ENCODE measurements at regions not wholly inside any gene's neighbourhood (a gene's known extent, or its start where the extent isn't known, plus 50 kb on each side); places are given as distances from the start of the nearest gene placed in this dataset.

GRCh38 chr10:131436458-131436857 is 124.9 kb upstream of the TCERG1L start:
- TF ChIP-seq CTCF (IDR thresholded peaks at IDR 0.05) (no peak), POLR2A (IDR thresholded peaks at IDR 0.05) (no peak)

All from thyroid gland (tissue), 4 donors.